ENCODE measurements at regions not wholly inside any gene's neighbourhood (a gene's known extent, or its start where the extent isn't known, plus 50 kb on each side); places are given as distances from the start of the nearest gene placed in this dataset.

GRCh38 chr5:122697191-122697590 lies 77.7 kb upstream of the SNX2 start:
- no peak overlapping the region for H2BK12ac ChIP-seq (ENCODE audit: low read length in 2 of 2)
- H3K9me3 ChIP-seq (ENCODE audit: control insufficient read depth, low read length), result no peaks in the 10 kb centered on the region
- H3K27ac ChIP-seq (ENCODE audit: low read length, poor library complexity, severe bottlenecking), result no peak overlapping the region
- WGBS, result 100% methylated on average over 1 of the region's 2 CpGs
- no peak overlapping the region for H2BK120ac ChIP-seq (ENCODE audit: low read depth, low read length)
- no peak for DNase-seq
- H3K14ac ChIP-seq (ENCODE audit: low read length in 2 of 2), result no peak overlapping the region
- no peak overlapping the region for H2BK15ac ChIP-seq (ENCODE audit: low read depth, poor library complexity, severe bottlenecking)
- no peak overlapping the region for H3K9ac ChIP-seq (ENCODE audit: low read length)
- H3K79me1 ChIP-seq (replicated peaks; ENCODE audit: low read length, poor library complexity, severe bottlenecking), result no peaks in the 10 kb centered on the region
- no peaks in the 10 kb centered on the region for H3K4me1 ChIP-seq (ENCODE audit: control insufficient read depth, insufficient read depth, low read depth, low read length)
- H3K27me3 ChIP-seq (ENCODE audit: control insufficient read depth in 1 of 2, insufficient read depth in 1 of 2, low read length in 2 of 2), result no peaks in the 10 kb centered on the region
- no peaks in the 10 kb centered on the region for H3K36me3 ChIP-seq (ENCODE audit: control insufficient read depth in 1 of 2, insufficient read depth in 2 of 2, low read depth in 1 of 2, low read length in 2 of 2)
- H4K91ac ChIP-seq (ENCODE audit: low read length), result no peak overlapping the region
- H2AFZ ChIP-seq (ENCODE audit: low read depth, low read length), result no peak overlapping the region
- no peak overlapping the region for H3K18ac ChIP-seq (ENCODE audit: low read depth in 1 of 2, low read length in 2 of 2)
- H2BK5ac ChIP-seq (ENCODE audit: low read depth, low read length, poor library complexity, severe bottlenecking), result no peak overlapping the region
- H3K23ac ChIP-seq (ENCODE audit: low read length in 2 of 2), result no peak overlapping the region
- H3K4me2 ChIP-seq (ENCODE audit: low read length, poor library complexity, severe bottlenecking), result no peak overlapping the region
- no peak overlapping the region for H4K8ac ChIP-seq (ENCODE audit: low read length)
- no peak overlapping the region for H3K4ac ChIP-seq (ENCODE audit: low read depth in 1 of 2, low read length in 2 of 2)
- H3K4me3 ChIP-seq (ENCODE audit: insufficient read depth in 1 of 2, low read depth in 1 of 2, low read length in 2 of 2), result no peak overlapping the region
- no peak overlapping the region for H2AK5ac ChIP-seq (ENCODE audit: low read length, severe bottlenecking)

GRCh38 chr5:122699201-122699600 lies 75.7 kb upstream of the SNX2 start:
- 88% methylated on average over 2 of the region's 2 CpGs for WGBS
- H3K23ac ChIP-seq (ENCODE audit: low read length in 2 of 2), result no peak overlapping the region

GRCh38 chr5:122701640-122702523 lies 73.0 kb upstream of the SNX2 start:
- H2AK5ac ChIP-seq (ENCODE audit: low read length, severe bottlenecking), result no peak overlapping the region
- H3K79me1 ChIP-seq (replicated peaks; ENCODE audit: low read length, poor library complexity, severe bottlenecking), result no peaks in the 10 kb centered on the region
- no peak overlapping the region for H2BK120ac ChIP-seq (ENCODE audit: low read depth, low read length)
- peak overlapping the region; percentile 81 for H4K8ac ChIP-seq (ENCODE audit: low read length)
- H2BK5ac ChIP-seq (ENCODE audit: low read depth, low read length, poor library complexity, severe bottlenecking), result no peak overlapping the region
- H3K4me1 ChIP-seq (ENCODE audit: control insufficient read depth, insufficient read depth, low read depth, low read length), result no peaks in the 10 kb centered on the region
- no peak overlapping the region for H2AFZ ChIP-seq (ENCODE audit: low read depth, low read length)
- no peak overlapping the region for H3K4ac ChIP-seq (ENCODE audit: low read depth in 1 of 2, low read length in 2 of 2)
- H4K91ac ChIP-seq (ENCODE audit: low read length), result no peak overlapping the region
- H3K27me3 ChIP-seq (ENCODE audit: control insufficient read depth in 1 of 2, insufficient read depth in 1 of 2, low read length in 2 of 2), result no peaks in the 10 kb centered on the region
- H3K9ac ChIP-seq (ENCODE audit: low read length), result no peak overlapping the region
- WGBS, result 92% methylated on average over 6 of the region's 8 CpGs
- DNase-seq, result no peak
- no peak overlapping the region for H2BK15ac ChIP-seq (ENCODE audit: low read depth, poor library complexity, severe bottlenecking)
- no peak overlapping the region for H3K27ac ChIP-seq (ENCODE audit: low read length, poor library complexity, severe bottlenecking)
- no peaks in the 10 kb centered on the region for H3K9me3 ChIP-seq (ENCODE audit: control insufficient read depth, low read length)
- no peak overlapping the region for H3K18ac ChIP-seq (ENCODE audit: low read depth in 1 of 2, low read length in 2 of 2)
- no peak overlapping the region for H3K23ac ChIP-seq (ENCODE audit: low read length in 2 of 2)
- no peak overlapping the region for H2BK12ac ChIP-seq (ENCODE audit: low read length in 2 of 2)
- no peaks in the 10 kb centered on the region for H3K36me3 ChIP-seq (ENCODE audit: control insufficient read depth in 1 of 2, insufficient read depth in 2 of 2, low read depth in 1 of 2, low read length in 2 of 2)
- no peak overlapping the region for H3K14ac ChIP-seq (ENCODE audit: low read length in 2 of 2)
- H3K4me2 ChIP-seq (ENCODE audit: low read length, poor library complexity, severe bottlenecking), result no peak overlapping the region
- H3K4me3 ChIP-seq (ENCODE audit: insufficient read depth in 1 of 2, low read depth in 1 of 2, low read length in 2 of 2), result no peak overlapping the region

More at GRCh38 chr5:122699201-122699600, 75.7 kb upstream of the SNX2 start:
- no peaks in the 10 kb centered on the region for H3K36me3 ChIP-seq (ENCODE audit: control insufficient read depth in 1 of 2, insufficient read depth in 2 of 2, low read depth in 1 of 2, low read length in 2 of 2)
- H2AK5ac ChIP-seq (ENCODE audit: low read length, severe bottlenecking), result no peak overlapping the region
- no peaks in the 10 kb centered on the region for H3K79me1 ChIP-seq (replicated peaks; ENCODE audit: low read length, poor library complexity, severe bottlenecking)
- no peak overlapping the region for H4K91ac ChIP-seq (ENCODE audit: low read length)
- H2BK5ac ChIP-seq (ENCODE audit: low read depth, low read length, poor library complexity, severe bottlenecking), result no peak overlapping the region
- no peak overlapping the region for H2AFZ ChIP-seq (ENCODE audit: low read depth, low read length)
- no peak for DNase-seq
- no peak overlapping the region for H3K4ac ChIP-seq (ENCODE audit: low read depth in 1 of 2, low read length in 2 of 2)
- H3K27ac ChIP-seq (ENCODE audit: low read length, poor library complexity, severe bottlenecking), result no peak overlapping the region
- H3K27me3 ChIP-seq (ENCODE audit: control insufficient read depth in 1 of 2, insufficient read depth in 1 of 2, low read length in 2 of 2), result no peaks in the 10 kb centered on the region
- H3K9me3 ChIP-seq (ENCODE audit: control insufficient read depth, low read length), result no peaks in the 10 kb centered on the region
- H3K9ac ChIP-seq (ENCODE audit: low read length), result no peak overlapping the region
- no peak overlapping the region for H2BK120ac ChIP-seq (ENCODE audit: low read depth, low read length)
- H3K14ac ChIP-seq (ENCODE audit: low read length in 2 of 2), result no peak overlapping the region
- no peak overlapping the region for H3K4me3 ChIP-seq (ENCODE audit: insufficient read depth in 1 of 2, low read depth in 1 of 2, low read length in 2 of 2)
- H2BK12ac ChIP-seq (ENCODE audit: low read length in 2 of 2), result no peak overlapping the region
- H4K8ac ChIP-seq (ENCODE audit: low read length), result no peak overlapping the region
- no peak overlapping the region for H2BK15ac ChIP-seq (ENCODE audit: low read depth, poor library complexity, severe bottlenecking)
- H3K4me2 ChIP-seq (ENCODE audit: low read length, poor library complexity, severe bottlenecking), result no peak overlapping the region
- H3K18ac ChIP-seq (ENCODE audit: low read depth in 1 of 2, low read length in 2 of 2), result no peak overlapping the region
- no peaks in the 10 kb centered on the region for H3K4me1 ChIP-seq (ENCODE audit: control insufficient read depth, insufficient read depth, low read depth, low read length)

- Histone ChIP-seq H3K27ac (ENCODE audit: low read length, poor library complexity, severe bottlenecking) (no peak overlapping the region), H2BK120ac (ENCODE audit: low read depth, low read length) (no peak overlapping the region), H3K36me3 (ENCODE audit: control insufficient read depth in 1 of 2, insufficient read depth in 2 of 2, low read depth in 1 of 2, low read length in 2 of 2) (no peaks in the 10 kb centered on the region), H4K8ac (ENCODE audit: low read length) (no peak overlapping the region), H3K9me3 (ENCODE audit: control insufficient read depth, low read length) (no peaks in the 10 kb centered on the region), H3K4me2 (ENCODE audit: low read length, poor library complexity, severe bottlenecking) (no peak overlapping the region), H4K91ac (ENCODE audit: low read length) (no peak overlapping the region), H2AK5ac (ENCODE audit: low read length, severe bottlenecking) (no peak overlapping the region), H2BK15ac (ENCODE audit: low read depth, poor library complexity, severe bottlenecking) (no peak overlapping the region), H3K4me1 (ENCODE audit: control insufficient read depth, insufficient read depth, low read depth, low read length) (no peaks in the 10 kb centered on the region), H3K27me3 (ENCODE audit: control insufficient read depth in 1 of 2, insufficient read depth in 1 of 2, low read length in 2 of 2) (no peaks in the 10 kb centered on the region), H2BK5ac (ENCODE audit: low read depth, low read length, poor library complexity, severe bottlenecking) (no peak overlapping the region), H3K9ac (ENCODE audit: low read length) (no peak overlapping the region), H2AFZ (ENCODE audit: low read depth, low read length) (no peak overlapping the region), H3K14ac (ENCODE audit: low read length in 2 of 2) (no peak overlapping the region), H2BK12ac (ENCODE audit: low read length in 2 of 2) (no peak overlapping the region), H3K23ac (ENCODE audit: low read length in 2 of 2) (no peak overlapping the region), H3K4ac (ENCODE audit: low read depth in 1 of 2, low read length in 2 of 2) (no peak overlapping the region), H3K18ac (ENCODE audit: low read depth in 1 of 2, low read length in 2 of 2) (no peak overlapping the region), H3K79me1 (replicated peaks; ENCODE audit: low read length, poor library complexity, severe bottlenecking) (no peaks in the 10 kb centered on the region), H3K4me3 (ENCODE audit: insufficient read depth in 1 of 2, low read depth in 1 of 2, low read length in 2 of 2) (no peak overlapping the region)
- 77% methylated on average over 2 of the region's 2 CpGs for WGBS
- DNase-seq, result no peak
These were observed 72.4 kb upstream of the SNX2 start for GRCh38 chr5:122702524-122702875.

All from mesenchymal stem cell (in vitro differentiated cells and primary cell).